Smooth muscle cell (in vitro differentiated cells): ENCODE measurements at regions not wholly inside any gene's neighbourhood (a gene's known extent, or its start where the extent isn't known, plus 50 kb on each side); places are given as distances from the start of the nearest gene placed in this dataset.
A peak's percentile ranks its signal among the peaks of the same experiment; 100 is the strongest.

Source experiments
- DNase-seq: peaks from one replicate; lab custom pipeline; 2025; ENCODE audit not compliant: unreplicated experiment; lab: John Stamatoyannopoulos, UW
- H2AFZ ChIP-seq: fragments of 200-600 bp; sonication (generic); 2 replicates; pipeline ENCODE4 v1.6.0; 2016; ENCODE audit warnings: antibody characterized with exemption, low read depth, mild to moderate bottlenecking
- H3F3A ChIP-seq: fragments of 200-600 bp; sonication (generic); 2 replicates; pipeline ENCODE4 v1.6.0; 2017; ENCODE audit warnings: antibody characterized with exemption, low read depth
- H3K27ac ChIP-seq: fragments of 200-600 bp; sonication (generic); 2 replicates; pipeline ENCODE4 v1.5.1; 2016; ENCODE audit warnings: low read depth, mild to moderate bottlenecking
- H3K27me3 ChIP-seq: fragments of 200-600 bp; sonication (generic); 2 replicates; pipeline ENCODE4 v1.6.1; 2016; ENCODE audit warnings: low read depth, mild to moderate bottlenecking
- H3K36me3 ChIP-seq: fragments of 200-600 bp; sonication (generic); 2 replicates; pipeline ENCODE4 v1.5.1; 2016; ENCODE audit warnings: low read depth
- H3K4me1 ChIP-seq: fragments of 200-600 bp; sonication (generic); 2 replicates; pipeline ENCODE4 v1.5.1; 2016; ENCODE audit warnings: low read depth
- H3K4me2 ChIP-seq: fragments of 200-600 bp; sonication (generic); 2 replicates; pipeline ENCODE4 v1.6.0; 2016; ENCODE audit warnings: mild to moderate bottlenecking
- H3K4me3 ChIP-seq: fragments of 200-600 bp; sonication (generic); 2 replicates; pipeline ENCODE4 v1.5.1; 2016; ENCODE audit warnings: mild to moderate bottlenecking
- H3K79me2 ChIP-seq: fragments of 200-600 bp; sonication (generic); 2 replicates; pipeline ENCODE4 v1.6.0; 2016; ENCODE audit warnings: low read depth, mild to moderate bottlenecking
- H3K9ac ChIP-seq: fragments of 200-600 bp; sonication (generic); 2 replicates; pipeline ENCODE4 v1.6.0; 2016; ENCODE audit warnings: low read depth
- H3K9me3 ChIP-seq: fragments of 200-600 bp; sonication (generic); replicated peaks from 2 replicates; pipeline ENCODE4 v1.5.1; 2016; ENCODE audit warnings: low read depth
- H4K20me1 ChIP-seq: fragments of 200-600 bp; sonication (generic); 2 replicates; pipeline ENCODE4 v1.6.0; 2016; ENCODE audit warnings: low read depth
- WGBS: methylation state at CpG from one replicate; pipeline ENCODE4 v1.1.7; 2016; ENCODE audit warnings: low lambda C conversion rate; 5-methylcytosine and 5-hydroxymethylcytosine counted together
- TF ChIP-seq, protein P1 (sequence below): fragments of 200-600 bp; sonication (generic); IDR thresholded peaks from 2 replicates; pipeline ENCODE4 v1.5.1; 2017; ENCODE audit warnings: borderline replicate concordance, mild to moderate bottlenecking, antibody characterized with exemption; ENCODE audit not compliant: insufficient read depth, poor library complexity, severe bottlenecking

DNA sequence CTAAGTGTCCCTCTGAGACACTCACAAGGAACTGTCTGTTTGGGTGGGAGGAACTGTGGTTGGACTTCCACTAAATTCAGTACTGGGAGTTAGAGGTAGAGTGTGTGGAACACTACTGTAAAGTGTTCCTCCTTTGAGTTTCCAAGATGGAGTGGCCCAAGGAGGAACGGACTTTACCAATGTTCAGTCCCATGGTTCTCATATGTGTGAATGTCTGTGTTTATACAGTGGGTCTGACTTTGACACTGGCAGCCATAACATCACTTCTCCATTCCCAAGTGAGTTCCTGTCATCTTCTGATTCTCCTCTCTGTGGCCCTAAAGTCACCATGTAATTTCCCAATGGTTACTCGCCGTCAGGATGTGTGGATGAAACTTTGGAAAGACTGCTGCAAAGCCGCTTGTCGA lies 136.8 kb upstream of the SERP2 start:
- TF ChIP-seq, protein P1, sequence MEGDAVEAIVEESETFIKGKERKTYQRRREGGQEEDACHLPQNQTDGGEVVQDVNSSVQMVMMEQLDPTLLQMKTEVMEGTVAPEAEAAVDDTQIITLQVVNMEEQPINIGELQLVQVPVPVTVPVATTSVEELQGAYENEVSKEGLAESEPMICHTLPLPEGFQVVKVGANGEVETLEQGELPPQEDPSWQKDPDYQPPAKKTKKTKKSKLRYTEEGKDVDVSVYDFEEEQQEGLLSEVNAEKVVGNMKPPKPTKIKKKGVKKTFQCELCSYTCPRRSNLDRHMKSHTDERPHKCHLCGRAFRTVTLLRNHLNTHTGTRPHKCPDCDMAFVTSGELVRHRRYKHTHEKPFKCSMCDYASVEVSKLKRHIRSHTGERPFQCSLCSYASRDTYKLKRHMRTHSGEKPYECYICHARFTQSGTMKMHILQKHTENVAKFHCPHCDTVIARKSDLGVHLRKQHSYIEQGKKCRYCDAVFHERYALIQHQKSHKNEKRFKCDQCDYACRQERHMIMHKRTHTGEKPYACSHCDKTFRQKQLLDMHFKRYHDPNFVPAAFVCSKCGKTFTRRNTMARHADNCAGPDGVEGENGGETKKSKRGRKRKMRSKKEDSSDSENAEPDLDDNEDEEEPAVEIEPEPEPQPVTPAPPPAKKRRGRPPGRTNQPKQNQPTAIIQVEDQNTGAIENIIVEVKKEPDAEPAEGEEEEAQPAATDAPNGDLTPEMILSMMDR = no peak
- no peaks in the 10 kb centered on the region for H3K27me3 ChIP-seq
- H3K36me3 ChIP-seq = no peaks in the 10 kb centered on the region
- DNase-seq = no peak
- no peak overlapping the region for H3K4me3 ChIP-seq
- peak overlapping the region; percentile 18 for H3K4me2 ChIP-seq
- H3K27ac ChIP-seq = peak overlapping the region; percentile 97
- peaks cover 24% of the 10 kb centered on the region for H3F3A ChIP-seq
- peaks cover 19% of the 10 kb centered on the region for H3K4me1 ChIP-seq
- H3K79me2 ChIP-seq = no peaks in the 10 kb centered on the region
- H2AFZ ChIP-seq = no peak overlapping the region
- no peaks in the 10 kb centered on the region for H4K20me1 ChIP-seq
- H3K9ac ChIP-seq = no peak overlapping the region
- H3K9me3 ChIP-seq = no peaks in the 10 kb centered on the region
- WGBS = 85% methylated on average over 5 of the region's 5 CpGs

DNA sequence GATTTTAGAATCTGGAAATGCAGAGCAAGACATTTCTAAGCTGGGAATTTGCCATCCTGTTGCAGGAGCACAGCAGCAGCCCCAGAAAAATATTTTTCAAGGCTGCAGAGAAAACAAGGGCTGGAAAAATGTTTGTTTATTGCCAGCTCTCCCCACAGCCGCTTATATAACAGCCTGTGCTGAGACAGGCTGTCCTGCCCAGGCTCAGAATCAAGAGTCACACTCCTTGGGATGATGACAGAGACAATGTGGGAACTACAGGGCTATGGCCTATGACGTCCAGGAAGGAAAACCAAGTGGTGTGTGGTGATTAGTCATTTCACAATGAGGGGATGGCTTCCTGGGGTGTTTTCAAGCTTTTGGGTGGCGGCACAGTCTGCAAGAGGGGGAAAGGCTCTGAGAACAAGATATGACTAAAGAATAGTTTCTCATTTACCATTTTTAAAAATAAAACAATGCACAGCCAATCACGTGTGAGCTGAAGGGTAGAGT lies 136.3 kb upstream of the SERP2 start:
- H3F3A ChIP-seq = peaks cover 24% of the 10 kb centered on the region
- H3K36me3 ChIP-seq = no peaks in the 10 kb centered on the region
- 25% methylated on average over 4 of the region's 4 CpGs for WGBS
- peak overlapping the region; percentile 97 for H3K27ac ChIP-seq
- no peaks in the 10 kb centered on the region for H3K79me2 ChIP-seq
- H3K9ac ChIP-seq = peak overlapping the region; percentile 78
- H2AFZ ChIP-seq = no peak overlapping the region
- DNase-seq = no peak
- TF ChIP-seq, protein P1 = no peak
- no peaks in the 10 kb centered on the region for H3K27me3 ChIP-seq
- H3K4me1 ChIP-seq = peaks cover 19% of the 10 kb centered on the region
- peak overlapping the region; percentile 76 for H3K4me2 ChIP-seq
- no peaks in the 10 kb centered on the region for H4K20me1 ChIP-seq
- H3K9me3 ChIP-seq = no peaks in the 10 kb centered on the region
- H3K4me3 ChIP-seq = no peak overlapping the region

DNA sequence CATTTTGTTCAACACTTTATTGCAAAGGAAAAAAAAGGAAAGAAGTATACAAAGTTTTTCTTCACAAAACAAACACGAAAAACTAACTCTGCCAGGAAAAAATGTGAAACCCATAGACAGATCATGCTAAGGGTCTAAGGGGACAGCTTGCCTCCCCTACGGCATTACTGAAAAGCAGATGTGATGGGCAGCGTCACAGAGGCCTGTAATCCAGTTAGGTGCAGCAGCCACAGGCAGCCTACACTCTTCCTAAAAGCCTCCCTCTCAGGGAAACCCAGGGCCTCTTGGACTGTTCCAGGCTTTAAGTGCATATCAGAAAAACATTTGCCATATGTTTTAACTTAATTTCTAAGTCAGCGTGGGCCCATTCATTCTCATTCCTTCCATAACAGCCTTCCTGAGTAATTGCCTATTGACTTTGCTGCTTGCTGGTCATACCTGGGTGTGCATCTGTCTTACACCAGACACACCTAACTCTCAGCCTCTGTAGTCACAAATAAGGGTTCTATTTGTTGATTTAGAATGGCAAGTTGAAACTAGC lies 135.7 kb upstream of the SERP2 start:
- Histone ChIP-seq H3K79me2 (no peaks in the 10 kb centered on the region), H3K4me2 (peak overlapping the region; percentile 76), H3F3A (peaks cover 29% of the 10 kb centered on the region), H3K27ac (peak overlapping the region; percentile 97), H2AFZ (no peak overlapping the region), H3K4me3 (no peak overlapping the region), H3K36me3 (no peaks in the 10 kb centered on the region), H3K27me3 (no peaks in the 10 kb centered on the region), H3K4me1 (peaks cover 19% of the 10 kb centered on the region), H3K9me3 (no peaks in the 10 kb centered on the region), H3K9ac (peak overlapping the region; percentile 78), H4K20me1 (no peaks in the 10 kb centered on the region)
- TF ChIP-seq, protein P1 = no peak
- no peak for DNase-seq
- 35% methylated on average over 4 of the region's 4 CpGs for WGBS

DNA sequence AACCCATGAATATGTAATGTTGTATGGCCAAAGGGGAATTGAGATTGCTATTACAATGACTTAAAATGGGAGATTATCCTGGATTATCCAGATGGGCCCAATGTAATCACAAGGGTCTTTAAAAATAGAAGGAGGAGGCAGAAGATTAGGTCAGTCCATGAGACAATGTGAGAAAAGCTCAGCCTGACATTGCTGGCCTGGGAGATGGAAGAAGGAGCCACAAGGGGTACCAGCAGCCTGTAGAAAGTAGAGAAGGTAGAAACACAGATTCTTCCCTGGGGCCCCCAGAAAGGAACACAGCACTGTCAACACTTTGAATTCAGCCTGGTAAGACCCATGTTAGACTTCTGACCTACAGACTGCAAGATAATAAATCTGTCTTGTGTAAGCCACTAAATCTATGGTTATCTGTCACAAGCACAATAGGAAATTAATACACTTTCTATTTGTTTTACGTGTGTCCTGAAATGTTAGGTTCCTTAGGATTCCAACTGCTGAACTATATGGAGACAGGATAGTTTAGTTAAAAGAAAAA lies 132.9 kb upstream of the SERP2 start:
- TF ChIP-seq, protein P1 = no peak
- Histone ChIP-seq H3K9me3 (no peaks in the 10 kb centered on the region), H3K4me1 (peaks cover 19% of the 10 kb centered on the region), H3K4me3 (no peak overlapping the region), H3K9ac (no peak overlapping the region), H3K27ac (no peak overlapping the region), H3F3A (peaks cover 30% of the 10 kb centered on the region), H3K79me2 (no peaks in the 10 kb centered on the region), H2AFZ (no peak overlapping the region), H4K20me1 (no peaks in the 10 kb centered on the region), H3K4me2 (no peak overlapping the region), H3K36me3 (no peaks in the 10 kb centered on the region), H3K27me3 (no peaks in the 10 kb centered on the region)
- no peak for DNase-seq
- WGBS = 78% methylated on average over 1 of the region's 1 CpG
